Brain pericyte (primary cell): ENCODE measurements at regions not wholly inside any gene's neighbourhood (a gene's known extent, or its start where the extent isn't known, plus 50 kb on each side); places are given as distances from the start of the nearest gene placed in this dataset.
"Not testable (repeated sequence)": the region's sequence is repeated elsewhere in the genome, so short reads cannot be mapped to it uniquely, and the experiment has no call there.

Experiments used
- DNase-seq: peaks from one replicate; pipeline ENCODE4 v3.0.0-alpha.2; 2012; ENCODE audit warnings: low read depth, low spot score

DNA sequence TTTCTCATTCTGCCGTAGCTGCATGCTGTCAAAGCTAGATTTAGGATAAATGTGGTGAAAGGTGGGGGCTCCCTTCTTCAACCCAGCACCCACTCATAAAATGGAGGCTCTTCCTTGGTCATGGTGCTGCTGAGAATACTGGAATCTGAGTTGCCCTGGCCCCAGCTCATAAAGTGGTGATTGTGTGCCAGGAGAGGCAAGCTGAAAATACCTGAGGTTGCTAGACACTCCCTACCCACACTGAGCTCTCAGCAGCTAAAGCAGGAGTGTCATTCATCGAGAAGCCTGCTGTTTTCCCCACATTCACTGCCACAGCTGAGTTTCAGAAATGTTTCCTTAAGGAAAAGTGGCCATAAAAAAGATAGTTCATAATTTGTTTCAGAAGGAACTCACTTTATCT lies 297.1 kb upstream of the RBMS1 start:
- DNase-seq: no peak

GRCh38 chr2:160791884-160792283 lies 298.3 kb upstream of the RBMS1 start:
- DNase-seq: no peak

DNA sequence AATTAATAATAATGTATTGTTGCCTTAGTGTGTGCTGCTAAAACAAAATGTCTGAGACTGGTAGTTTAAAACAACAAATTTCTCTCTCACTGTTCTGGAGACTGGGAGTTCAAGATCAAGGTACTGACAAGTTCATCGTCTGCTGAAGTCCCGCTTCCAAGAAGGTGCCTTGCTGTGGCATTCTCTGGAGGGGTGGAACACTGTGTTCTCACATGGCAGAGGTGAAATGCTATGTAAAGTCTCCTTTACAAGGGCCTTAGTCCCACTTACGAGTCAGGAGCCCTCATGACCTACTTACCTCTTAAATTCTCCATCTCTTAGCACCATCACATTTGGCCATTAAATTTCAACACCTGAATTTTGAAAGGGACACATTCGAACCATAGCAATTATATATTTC lies 299.2 kb upstream of the RBMS1 start:
- no peak for DNase-seq

DNA sequence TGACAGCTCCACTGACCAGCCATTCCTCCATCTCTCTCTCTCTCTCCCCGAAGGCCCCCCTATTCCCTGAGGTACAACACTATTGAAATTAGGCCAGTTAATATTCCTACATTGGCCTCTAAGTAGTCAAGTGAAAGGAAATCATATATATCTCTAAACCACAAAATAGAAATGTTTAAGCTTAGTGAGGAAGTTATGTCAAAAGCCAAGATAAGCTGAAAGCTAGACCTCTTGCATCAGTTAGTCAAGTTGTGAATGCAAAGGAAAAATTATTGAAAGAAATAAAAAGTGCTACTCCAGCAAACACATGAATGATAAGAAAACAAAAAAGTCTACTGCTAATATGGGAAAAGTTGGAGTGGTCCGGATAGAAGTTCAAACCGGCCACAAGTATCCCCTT lies 301.3 kb upstream of the RBMS1 start:
- no peak for DNase-seq

DNA sequence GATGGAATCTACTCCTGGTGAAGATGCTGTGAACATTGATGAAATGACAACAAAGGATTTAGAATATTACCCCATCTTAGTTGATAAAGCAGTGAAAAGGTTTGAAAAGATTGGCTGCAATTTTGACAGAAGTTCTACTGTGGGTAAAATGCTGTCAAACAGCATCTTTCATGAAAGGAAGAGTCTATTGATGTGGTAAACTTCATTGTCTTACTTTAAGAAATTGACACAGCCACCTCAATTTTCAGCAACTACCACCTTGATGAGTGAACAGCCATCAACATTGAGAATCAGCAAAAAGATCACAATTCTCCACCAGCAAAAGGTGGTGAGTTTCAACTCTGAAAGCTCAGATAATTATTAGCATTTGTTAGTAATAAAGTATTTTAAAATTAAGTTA lies 310.3 kb upstream of the RBMS1 start:
- no peak for DNase-seq

- DNase-seq: no peak
Observed at GRCh38 chr2:160810406-160810805, 316.8 kb upstream of the RBMS1 start.

- DNase-seq: no peak
Observed at GRCh38 chr2:160812830-160813505, 319.4 kb upstream of the RBMS1 start.

GRCh38 chr2:160813506-160813858 lies 319.9 kb upstream of the RBMS1 start:
- no peak for DNase-seq

GRCh38 chr2:160816916-160817499 lies 323.4 kb upstream of the RBMS1 start:
- no peak for DNase-seq

- DNase-seq: no peak
Observed at GRCh38 chr2:160820691-160821090, 327.1 kb upstream of the RBMS1 start.

DNA sequence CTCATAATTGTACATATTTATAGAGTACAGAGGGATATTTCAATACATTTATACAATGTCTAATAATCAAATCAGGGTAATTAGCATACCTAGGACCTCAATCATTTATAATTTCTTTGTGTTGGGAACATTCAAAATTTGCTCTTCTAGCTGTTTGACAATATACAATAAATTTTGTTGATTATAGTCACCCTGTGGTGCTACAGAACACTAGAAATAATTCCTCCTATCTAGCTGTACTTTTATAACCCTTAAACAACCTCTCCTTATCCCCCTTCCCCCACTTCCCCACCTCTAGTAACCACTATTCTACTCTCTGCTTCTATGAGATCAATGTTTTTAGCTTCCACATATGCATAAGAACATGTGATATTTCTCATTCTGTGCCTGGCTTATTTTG lies 328.4 kb upstream of the RBMS1 start:
- DNase-seq: no peak

GRCh38 chr2:160825433-160825832 lies 331.8 kb upstream of the RBMS1 start:
- no peak for DNase-seq

DNA sequence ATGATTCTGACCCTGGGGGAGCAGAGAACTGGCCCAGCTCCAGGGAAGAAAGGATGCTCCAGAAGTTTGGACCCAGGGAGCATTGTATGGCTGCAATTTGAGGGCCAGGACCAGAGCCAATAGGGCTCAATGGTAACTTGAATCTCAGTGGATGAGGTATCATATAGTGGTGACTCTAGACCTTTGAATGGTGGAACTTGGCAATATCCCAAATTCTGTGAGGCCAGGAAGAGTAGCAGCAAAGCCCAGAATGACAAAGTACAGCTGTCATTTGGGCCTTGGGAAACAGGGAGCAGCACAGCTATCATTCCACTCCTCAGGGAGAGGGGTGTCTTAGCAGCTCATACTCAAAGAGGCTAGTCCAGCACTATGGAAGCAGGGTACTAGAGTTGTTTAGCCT lies 332.9 kb upstream of the RBMS1 start:
- no peak for DNase-seq

DNA sequence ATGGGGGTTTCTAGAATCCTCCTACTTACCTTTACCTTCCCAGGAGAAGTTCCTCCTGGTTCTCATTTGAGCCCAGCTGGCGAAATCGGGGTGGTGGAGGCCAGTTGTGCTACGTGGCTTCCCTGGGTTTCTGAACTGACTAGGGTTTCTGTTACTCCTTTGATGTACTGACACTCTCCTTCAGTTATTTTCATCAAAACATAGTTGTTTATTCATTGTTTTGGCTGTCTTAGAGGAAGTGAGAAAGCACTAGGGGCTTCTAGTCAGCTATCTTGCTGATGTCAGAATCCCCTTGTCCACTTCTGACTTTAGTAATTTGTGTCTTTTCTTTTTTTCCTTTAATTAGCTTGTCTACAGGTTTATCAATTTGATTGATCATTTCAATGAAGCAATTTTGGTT lies 332.2 kb upstream of the TANK start:
- DNase-seq: no peak

DNA sequence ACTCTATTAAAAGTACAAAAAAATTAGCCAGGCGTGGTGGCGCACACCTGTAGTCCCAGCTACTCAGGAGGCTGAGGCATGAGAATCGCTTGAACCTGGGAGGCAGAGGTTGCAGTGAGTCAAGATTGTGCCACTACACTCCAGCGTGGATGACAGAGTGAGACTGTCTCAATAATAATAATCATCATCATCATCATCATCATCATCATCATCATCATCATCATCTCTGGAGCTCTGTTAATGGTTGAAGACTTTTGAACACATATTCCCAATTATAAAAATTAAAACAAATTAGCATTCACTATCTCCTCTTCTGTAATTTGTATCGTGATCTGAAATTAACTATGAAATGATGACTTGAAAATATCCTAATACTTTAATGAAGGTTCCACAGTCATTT lies 327.8 kb upstream of the TANK start:
- DNase-seq: not testable (repeated sequence)

- DNase-seq: no peak
Observed at GRCh38 chr2:160835166-160835565, 325.1 kb upstream of the TANK start.

GRCh38 chr2:160836755-160837154 lies 323.5 kb upstream of the TANK start:
- peak; percentile 31 for DNase-seq

- no peak for DNase-seq
Observed at GRCh38 chr2:160837416-160837815, 322.8 kb upstream of the TANK start.

- DNase-seq: no peak
Observed at GRCh38 chr2:160838147-160838546, 322.1 kb upstream of the TANK start.

DNA sequence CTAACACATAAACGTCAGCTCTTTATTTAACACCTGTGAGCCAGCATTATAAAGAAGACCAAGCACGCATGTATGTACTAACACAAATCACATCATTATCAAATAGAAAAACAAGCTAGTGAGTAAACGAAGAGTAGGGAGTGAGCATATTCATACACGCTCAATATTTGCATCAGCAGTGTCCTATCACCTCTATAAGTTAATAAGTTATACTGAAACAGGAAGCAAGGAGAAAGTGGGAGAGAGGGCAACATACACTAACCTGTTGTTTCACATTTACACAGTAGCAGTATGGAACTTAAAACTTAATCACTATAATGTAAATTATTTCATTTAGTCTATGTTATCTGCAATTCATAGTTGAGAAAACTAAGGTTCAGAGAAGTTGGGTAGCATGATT lies 321.5 kb upstream of the TANK start:
- no peak for DNase-seq

DNA sequence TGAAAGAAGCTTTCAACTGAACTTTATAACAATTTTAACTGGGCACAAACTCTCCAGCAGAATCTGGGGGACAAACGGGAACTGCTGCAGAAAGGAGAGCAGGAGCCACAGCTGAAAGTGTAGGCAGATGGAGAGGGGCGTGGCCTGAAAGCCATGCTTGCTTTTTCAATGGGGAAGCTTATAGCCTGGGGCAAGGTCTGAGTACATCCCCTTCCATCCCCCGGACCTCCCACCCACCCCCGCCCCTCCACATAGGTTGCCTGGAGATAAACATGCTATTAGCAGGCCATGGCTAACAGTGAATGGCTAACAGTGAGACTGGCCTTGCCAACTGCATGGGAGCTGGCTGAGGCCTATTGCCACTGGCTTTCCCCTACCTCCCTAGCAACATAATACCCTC lies 317.9 kb upstream of the TANK start:
- no peak for DNase-seq

DNA sequence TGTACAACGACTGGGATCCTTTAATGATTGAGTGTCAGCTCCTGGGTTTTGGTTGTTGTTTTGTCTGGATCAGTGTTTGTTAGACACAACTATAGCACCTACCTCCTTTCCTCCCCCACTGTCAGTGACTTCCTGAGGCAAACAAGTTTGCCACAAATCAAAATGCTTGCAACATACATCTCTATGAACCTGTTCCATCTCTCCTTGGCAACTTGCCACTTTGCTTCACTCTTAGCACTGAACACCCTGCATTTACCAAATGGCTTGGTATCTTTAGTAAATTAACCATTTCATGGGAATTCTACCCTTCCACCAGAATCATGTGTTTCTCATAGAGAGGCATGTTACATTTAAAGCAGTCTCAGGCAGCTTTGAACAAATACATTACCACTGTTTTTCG lies 301.1 kb upstream of the TANK start:
- DNase-seq: no peak

DNA sequence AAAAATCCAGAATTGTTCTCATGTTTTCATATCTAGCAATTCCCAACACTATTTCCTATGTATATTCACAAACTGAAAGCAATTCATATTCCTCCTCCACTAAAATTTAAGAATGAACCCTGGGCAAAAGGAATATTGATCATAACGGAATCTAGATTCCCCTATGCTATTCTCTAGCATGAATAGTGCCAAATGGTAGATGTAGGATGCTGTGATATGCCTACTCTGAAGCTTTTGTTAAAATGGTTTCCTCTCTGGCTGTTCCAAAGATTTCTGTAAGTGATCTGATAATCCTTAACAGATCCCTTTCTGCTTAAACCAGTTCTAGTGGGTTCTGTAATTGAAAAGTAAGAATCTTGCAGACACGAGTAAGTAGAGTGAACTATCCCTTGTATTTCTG lies 298.0 kb upstream of the TANK start:
- no peak for DNase-seq

- no peak for DNase-seq
Observed at GRCh38 chr2:160868891-160869290, 291.3 kb upstream of the TANK start.
